DMS 273 treated with DMSO at 0.1 percent for 48 hours (cell line): ENCODE measurements at regions not wholly inside any gene's neighbourhood (a gene's known extent, or its start where the extent isn't known, plus 50 kb on each side); places are given as distances from the start of the nearest gene placed in this dataset.
"Not testable (repeated sequence)": the region's sequence is repeated elsewhere in the genome, so short reads cannot be mapped to it uniquely, and the experiment has no call there.

Experiments
- DNase-seq: peaks from one replicate; lab custom pipeline; 2025; lab: John Stamatoyannopoulos, UW

- no peak for DNase-seq
Observed at GRCh38 chr12:46087916-46088439, 97.6 kb upstream of the SCAF11 start.

- DNase-seq: no peak
Observed at GRCh38 chr12:46084666-46085631, 94.6 kb upstream of the SCAF11 start.

DNA sequence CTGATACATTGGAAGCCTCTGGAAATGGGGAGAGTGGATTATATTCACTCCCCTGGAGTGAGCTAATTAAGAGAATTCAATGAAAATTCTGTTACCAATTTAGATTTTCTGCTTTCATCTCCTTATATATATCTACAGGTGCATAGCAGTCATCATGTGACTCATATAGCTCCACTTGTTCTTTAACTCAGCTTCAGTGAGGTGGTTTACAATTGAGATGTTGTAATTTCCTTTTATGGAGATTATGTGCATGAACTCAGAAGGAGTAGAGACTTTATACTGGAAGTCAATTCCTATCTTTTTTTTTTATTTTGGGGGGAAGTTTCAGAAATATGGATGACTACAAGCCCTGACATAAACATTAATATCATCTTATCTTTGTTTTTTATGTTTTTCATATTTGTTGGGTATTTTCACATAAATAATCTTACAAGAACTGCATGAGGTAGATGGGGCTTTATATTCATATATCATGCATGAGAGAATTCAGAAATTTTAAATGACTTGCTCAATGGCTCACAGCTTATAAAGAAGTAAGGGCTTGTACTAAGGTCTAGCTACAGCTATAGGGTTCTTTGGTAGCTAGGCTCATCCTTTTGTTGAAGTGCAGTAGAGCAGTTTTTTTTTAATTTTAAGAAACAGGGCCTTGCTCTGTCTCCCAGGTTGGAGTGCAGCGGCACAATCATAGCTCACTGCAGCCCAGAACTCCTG, 92.3 kb upstream of the SCAF11 start:
- DNase-seq: no peak

DNA sequence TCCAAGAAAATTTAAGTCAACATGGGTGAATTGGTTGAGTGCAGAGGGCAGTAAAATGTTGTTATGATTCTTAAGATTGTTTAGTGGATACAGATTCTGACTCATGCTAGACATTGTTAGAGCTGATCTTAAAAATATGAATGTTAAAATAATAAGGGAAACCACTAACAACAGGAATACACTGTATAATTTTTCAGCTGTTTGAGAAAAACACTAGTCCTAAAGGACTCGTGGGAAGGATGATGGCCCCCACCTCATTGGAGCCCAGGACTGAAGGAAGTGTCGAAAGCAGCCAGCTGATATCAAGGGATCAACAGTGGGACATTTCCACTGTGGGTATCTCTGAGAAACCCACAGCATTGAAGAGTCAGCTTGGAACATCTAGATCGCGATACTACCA, 82.9 kb upstream of the SCAF11 start:
- no peak for DNase-seq

- peak; percentile 46 for DNase-seq
Observed at GRCh38 chr12:46071769-46072624, 81.6 kb upstream of the SCAF11 start.

DNA sequence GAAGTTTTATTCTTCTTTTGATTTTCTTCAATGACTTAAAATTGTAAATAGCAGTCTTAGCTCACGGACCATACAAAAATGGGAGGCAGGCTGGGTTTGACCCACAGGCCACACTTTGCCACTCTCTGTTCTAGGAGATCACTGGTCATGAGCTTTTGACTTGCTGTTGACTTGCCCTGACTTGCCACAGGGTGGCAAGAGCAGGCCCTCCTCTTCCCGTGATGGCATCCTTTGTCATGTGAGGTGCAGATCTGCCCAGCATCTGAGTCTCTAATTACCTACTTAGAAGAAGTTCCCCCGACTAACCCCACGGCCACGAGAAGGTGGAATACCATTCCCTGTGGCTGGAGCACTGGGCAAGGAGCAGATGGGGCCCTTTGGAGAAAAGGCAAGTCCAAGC, 81.0 kb upstream of the SCAF11 start:
- no peak for DNase-seq

GRCh38 chr12:46067094-46067493, 76.7 kb upstream of the SCAF11 start:
- DNase-seq: no peak

DNA sequence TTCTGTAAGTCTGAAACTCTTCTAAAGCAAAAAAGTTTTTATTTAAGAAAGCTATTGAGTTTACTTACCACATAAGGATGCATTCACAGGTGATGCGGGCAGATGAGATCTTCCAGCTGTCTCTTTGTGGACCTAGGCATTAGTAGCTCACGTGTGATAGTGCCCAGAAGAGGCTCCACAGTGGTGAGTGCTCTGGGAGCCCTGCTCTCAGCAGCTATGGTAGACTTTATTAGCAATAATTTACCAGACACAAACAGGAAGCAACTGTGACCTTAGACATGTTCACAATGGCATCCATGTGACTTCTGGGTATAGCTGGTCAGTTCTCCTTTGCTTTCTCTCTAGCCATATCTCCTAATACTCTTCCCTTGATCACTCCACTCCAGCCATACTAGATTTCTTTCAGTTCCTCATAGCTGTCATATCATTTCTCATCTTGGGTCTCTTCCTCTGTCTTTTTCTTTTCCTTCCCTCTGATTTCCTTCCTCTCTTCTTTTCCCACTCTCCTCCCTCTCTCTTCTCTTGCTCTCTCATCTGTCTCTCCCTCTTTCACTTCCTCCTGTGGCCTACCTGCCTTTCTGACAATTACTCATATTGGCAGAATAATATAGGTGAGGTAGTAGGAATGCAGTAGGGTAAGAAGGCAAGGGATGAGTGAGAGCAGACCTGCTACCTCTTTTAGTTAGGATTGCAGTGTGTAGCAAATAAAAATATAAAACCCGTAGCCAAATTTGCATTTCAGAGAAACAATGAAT, 75.2 kb upstream of the SCAF11 start:
- no peak for DNase-seq

GRCh38 chr12:46064548-46064947, 74.2 kb upstream of the SCAF11 start:
- DNase-seq: no peak

DNA sequence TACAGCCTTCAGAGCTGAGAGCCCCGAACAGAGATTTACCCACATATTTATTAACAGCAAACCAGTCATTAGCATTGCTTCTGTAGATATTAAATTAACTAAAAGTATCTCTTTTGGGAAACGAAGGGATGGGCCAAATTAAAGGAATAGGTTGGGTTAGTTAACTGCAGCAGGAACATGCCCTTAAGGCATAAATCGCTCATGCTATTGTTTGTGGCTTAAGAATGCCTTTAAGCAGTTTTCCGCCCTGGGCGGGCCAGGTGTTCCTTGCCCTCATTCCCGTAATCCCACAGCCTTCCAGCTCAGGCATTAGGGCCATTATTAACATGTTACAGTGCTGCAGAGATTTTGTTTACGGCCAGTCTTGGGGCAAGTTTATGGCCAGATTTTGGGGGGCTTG, 68.3 kb upstream of the SCAF11 start:
- not testable (repeated sequence) for DNase-seq

GRCh38 chr12:46050805-46051204, 60.4 kb upstream of the SCAF11 start:
- DNase-seq: no peak

- DNase-seq: no peak
Observed at GRCh38 chr12:46049665-46050064, 59.3 kb upstream of the SCAF11 start.

GRCh38 chr12:46046436-46046835, 56.1 kb upstream of the SCAF11 start:
- DNase-seq: no peak

GRCh38 chr12:46043972-46044520, 53.7 kb upstream of the SCAF11 start:
- no peak for DNase-seq
